SKM-1 treated with dmso at 0.1 percent for 144 hours (cell line): ENCODE measurements at regions not wholly inside any gene's neighbourhood (a gene's known extent, or its start where the extent isn't known, plus 50 kb on each side); places are given as distances from the start of the nearest gene placed in this dataset.
"Not testable (repeated sequence)": the region's sequence is repeated elsewhere in the genome, so short reads cannot be mapped to it uniquely, and the experiment has no call there.

ENCODE experiments used
- DNase-seq: peaks from one replicate; lab custom pipeline; 2025; ENCODE audit not compliant: unreplicated experiment; lab: John Stamatoyannopoulos, UW

GRCh38 chr12:128040971-128041370, 226.0 kb upstream of the TMEM132C start:
- DNase-seq: no peak

GRCh38 chr12:128042283-128042682, 224.7 kb upstream of the TMEM132C start:
- not testable (repeated sequence) for DNase-seq

GRCh38 chr12:128042825-128043224, 224.1 kb upstream of the TMEM132C start:
- DNase-seq: no peak

- no peak for DNase-seq
Measured at GRCh38 chr12:128043317-128043716, 223.7 kb upstream of the TMEM132C start.

DNA sequence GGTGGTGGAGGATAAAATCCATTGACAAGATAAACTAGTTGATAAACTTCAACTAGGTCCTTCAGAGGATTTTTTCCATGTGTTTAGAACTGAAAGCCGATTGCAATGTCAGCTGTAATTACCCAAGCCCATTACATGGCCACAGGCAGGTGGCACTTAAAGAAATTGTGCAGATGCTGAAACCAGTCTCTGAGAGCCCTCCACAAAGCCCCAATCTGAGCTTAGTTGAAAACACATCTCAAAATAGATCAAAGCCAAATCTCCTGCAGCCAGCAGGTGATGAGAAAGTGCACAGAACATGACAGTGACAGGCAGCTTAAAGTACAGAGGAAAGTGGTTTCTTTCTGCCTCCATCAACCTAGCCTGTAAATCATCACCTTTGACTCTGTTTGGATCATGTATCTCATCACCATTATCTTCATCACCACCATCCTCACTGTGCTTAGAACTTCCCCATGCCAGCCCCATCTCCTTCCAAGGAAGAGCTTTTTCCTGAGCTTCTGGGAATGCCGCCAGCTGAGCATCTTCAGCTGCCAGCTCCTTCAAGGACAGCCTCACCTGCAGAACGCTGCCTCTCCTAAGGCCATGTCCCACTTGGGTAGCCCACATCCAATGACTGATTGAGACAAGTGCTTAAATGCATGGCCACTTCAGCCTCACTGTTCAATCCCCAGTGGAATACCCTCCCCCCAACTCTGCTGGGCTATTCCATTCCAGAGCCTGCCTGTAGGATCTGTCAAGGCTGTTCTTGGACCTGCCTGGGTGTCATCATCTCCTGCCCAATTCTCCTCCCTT, 219.5 kb upstream of the TMEM132C start:
- DNase-seq: no peak

DNA sequence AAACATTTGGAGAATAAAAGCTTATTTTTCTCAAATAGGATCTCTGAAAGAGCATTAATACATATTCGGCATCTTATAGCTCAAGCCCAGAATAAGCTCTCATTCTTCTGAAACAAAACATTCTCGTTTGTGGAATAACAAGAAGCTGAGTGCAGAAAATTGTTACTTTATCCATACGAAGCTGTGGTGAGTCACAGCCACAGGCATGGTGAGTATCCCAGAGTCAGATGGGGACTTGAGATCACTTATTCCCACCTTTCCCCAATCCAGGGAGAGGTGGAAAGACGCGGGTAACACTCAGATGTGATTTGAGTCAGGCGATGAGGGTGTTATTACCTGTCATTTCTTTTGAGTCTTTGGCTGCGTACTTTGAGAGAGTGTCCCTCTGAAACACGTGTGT, 214.6 kb upstream of the TMEM132C start:
- no peak for DNase-seq

GRCh38 chr12:128052777-128053176, 214.2 kb upstream of the TMEM132C start:
- no peak for DNase-seq

DNA sequence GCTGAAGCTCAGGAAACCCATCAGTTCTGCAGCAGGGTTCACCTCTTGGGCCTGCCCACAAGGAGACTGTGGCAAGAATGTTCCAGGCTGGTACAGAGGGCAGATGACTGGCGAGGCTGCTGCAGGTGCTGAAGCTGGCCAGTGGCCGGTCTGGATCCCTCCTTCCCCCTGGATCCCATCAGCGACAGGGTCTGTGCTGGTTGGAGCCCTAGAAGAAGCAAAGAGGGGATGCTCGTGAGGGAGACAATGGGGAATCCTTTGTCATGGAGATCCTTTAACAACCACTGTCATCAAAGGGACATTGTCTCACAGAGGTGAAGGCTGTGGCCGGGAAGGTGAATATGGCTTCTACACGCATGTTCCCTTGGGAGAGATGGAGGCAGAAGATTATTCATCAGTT, 211.4 kb upstream of the TMEM132C start:
- DNase-seq: no peak

DNA sequence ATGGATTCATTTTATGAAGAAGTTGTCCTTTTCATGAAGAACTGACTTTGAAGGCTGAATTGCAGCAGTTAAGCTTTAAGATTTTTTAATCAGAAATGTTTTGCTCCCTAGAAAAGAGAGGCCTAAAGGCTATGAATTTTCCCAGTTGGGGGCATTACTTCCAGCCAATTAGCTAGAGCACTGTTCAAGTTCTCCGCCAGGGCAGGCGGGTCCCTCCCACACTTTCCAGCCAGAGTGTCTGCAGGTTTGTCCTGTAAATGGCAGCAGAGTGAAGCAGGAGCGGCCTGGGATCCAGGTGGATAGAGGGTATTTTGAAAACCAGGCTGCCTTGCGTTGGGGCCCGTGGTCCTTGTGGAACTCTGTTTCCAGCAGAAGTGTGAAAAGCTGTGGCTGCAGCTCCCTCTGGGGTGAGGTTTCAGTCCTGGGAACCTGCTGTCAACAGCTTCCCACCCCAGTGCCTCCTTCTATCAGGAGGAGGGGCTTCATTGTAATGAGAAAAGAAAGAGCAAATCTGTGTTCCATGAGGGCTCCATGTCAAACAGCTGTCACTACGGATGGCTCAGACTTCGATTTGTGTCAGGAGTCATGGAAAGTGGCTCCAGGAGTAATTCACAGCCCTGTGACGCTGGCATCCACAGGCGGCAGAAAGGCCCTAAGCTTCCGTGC, 210.7 kb upstream of the TMEM132C start:
- DNase-seq: no peak

DNA sequence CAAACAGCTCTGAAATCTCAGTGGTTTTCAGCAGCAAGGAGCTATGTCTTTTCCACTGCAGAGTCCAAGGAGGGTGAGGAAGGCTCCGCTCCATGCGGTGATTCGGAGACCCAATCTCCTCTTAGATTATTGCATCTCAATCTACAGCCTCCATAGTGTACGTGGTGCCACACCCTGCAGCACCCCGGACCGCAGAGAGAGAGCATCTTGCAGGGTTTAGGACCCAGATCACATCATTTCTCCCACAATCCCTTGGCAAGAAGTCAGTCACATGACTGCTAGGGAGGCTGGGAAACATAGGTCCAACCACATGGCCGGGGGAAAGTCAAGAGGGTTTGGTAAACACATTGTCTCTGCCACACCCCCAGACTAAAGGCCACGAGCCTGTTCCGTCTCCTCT, 209.4 kb upstream of the TMEM132C start:
- DNase-seq: no peak

DNA sequence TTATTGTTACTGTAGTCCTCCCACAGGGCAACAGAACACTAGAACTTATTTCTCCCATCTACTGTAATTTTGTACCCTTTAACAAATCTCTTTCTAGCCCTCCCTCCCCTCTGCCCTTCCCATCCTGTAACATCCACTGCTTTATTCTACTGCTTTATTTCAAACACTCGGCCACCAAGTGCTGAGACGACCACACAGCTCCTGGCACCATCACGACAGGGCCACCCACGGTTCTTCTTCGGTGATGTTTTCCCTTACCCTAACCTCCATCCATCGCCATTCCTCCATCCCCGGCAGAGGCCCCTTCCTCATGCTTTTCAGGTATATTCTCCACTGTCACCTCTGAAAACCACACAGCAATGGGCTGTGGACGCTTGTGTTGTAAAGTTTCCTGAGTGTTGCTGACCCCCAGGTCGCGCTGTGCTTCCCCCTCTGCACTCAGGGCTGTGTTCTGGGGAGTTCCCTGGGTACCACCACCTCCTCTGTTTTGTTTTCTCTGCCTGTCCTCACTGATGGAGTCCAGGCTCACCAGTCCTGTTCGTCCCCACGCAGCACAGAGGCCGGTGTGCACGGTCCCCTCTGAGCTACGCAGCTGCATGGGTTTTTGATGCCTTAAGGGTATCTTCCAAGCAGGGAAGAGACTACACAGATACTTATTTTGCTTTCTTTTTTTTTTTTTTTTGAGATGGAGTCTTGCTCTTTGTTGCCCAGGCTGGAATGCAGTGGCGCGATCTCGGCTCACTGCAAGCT, 207.2 kb upstream of the TMEM132C start:
- DNase-seq: no peak

DNA sequence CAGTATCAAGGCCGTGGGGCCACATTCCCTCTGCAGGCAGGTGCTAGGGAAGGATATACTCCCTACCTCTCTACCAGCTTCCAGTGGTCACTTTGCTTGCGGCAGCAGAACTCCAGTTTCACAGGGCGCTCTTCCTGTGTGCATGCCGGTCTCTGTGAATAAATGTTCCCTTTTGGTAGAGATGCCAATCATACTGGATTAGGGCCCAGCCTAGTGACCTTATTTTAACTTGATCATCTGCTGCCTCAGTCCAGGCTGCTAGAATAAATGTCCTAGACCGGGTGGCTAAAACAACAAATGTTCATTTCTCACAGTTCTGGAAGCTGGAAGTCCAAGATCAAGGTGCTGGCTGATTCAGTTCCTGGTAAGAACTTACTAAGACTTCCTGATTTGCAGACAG, 198.8 kb upstream of the TMEM132C start:
- DNase-seq: no peak

GRCh38 chr12:128069359-128069997, 197.5 kb upstream of the TMEM132C start:
- peak; percentile 3 for DNase-seq

DNA sequence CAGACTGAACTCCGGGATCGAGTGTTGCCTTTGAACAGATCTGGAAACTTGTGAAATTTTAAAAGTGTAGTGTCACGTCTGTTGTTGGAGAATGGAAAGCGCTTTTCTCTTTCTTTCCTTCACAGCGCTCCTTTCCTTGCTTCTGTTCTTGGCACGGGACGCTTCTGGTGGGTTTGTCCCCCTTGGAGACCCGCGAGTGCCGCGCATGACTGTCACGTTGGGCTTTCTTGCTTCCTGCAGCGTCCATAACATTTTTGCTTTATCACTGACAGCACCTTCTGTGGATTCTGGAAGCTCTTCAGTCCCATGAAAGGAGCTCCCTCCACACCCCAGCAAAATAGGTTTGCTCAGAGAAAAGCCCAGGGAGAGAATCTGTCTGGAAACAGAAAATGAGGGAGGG, 193.0 kb upstream of the TMEM132C start:
- no peak for DNase-seq

GRCh38 chr12:128075332-128075731, 191.6 kb upstream of the TMEM132C start:
- no peak for DNase-seq

- no peak for DNase-seq
Measured at GRCh38 chr12:128076188-128076587, 190.8 kb upstream of the TMEM132C start.

GRCh38 chr12:128077211-128077916, 189.6 kb upstream of the TMEM132C start:
- DNase-seq: no peak

- DNase-seq: no peak
Measured at GRCh38 chr12:128077917-128078298, 189.1 kb upstream of the TMEM132C start.

DNA sequence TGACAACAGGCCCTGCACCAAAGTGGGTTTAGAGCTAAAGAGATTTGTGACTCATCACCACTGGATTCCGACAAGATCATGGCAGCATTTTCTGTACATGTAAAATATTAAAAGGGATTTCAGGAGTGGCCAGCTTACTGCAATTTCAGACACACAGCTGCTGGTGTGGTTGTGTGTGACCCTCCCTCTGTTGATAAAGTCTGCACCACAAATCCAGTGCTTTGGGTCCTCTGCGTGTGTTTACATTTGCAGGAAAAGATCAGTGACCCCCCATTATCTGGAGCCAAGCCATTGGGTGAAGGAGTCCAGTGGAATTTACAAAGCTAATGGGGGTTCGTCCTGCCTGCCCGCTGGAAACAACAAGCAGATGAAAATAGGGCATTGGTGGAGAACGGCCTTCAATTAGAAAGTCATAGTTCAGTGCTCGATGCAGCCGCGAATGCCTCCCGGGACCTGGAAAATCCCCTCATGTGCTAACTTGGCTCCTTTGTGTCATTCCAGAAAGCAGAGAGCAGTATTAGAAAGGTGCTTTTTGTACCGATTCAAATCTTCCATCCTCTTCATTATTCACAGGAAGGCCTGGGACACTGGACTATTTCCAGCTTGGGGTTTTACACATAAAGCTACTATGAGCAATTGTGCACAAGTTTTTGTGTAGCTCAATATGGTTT, 188.5 kb upstream of the TMEM132C start:
- DNase-seq: no peak

DNA sequence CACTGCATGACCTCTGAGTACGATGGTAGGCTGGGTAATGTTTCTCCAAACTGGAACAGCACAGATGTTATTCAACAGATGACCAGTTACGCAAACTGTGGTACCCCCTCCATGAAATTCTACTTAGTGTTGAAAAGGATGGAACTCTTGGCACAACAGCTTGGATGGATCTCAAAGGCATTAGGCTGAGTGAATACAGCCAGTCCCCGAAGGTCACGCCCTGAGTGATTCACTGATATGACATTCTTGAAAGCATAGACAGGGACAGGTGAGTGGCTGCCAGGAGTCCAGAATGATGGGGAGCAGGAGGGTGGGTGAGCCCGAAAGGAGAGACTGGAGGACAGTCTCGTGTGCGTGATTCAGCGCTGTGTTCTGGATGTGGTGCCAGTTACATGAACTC, 187.5 kb upstream of the TMEM132C start:
- no peak for DNase-seq
